ENCODE measurements at regions not wholly inside any gene's neighbourhood (a gene's known extent, or its start where the extent isn't known, plus 50 kb on each side); places are given as distances from the start of the nearest gene placed in this dataset.
"Not testable (repeated sequence)": the region's sequence is repeated elsewhere in the genome, so short reads cannot be mapped to it uniquely, and the experiment has no call there.

GRCh38 chr15:61336026-61336638, 107.0 kb upstream of the RORA start:
- Histone ChIP-seq H3K4me1 (ENCODE audit: control insufficient read depth in 5 of 5, insufficient read depth in 5 of 5, low read length in 5 of 5) (no peaks in the 10 kb centered on the region), H3K27ac (ENCODE audit: low read depth in 1 of 2, low read length in 1 of 2) (no peak overlapping the region), H3K9me3 (ENCODE audit: control insufficient read depth in 4 of 4, insufficient read depth in 3 of 4, low read length in 3 of 4) (peaks cover 0 to 8% (median 0%) of the 10 kb centered on the region in 4 donors), H3K27me3 (ENCODE audit: control insufficient read depth in 3 of 3, insufficient read depth in 3 of 3, low read length in 2 of 3) (no peaks in the 10 kb centered on the region), H3K4me3 (no peak overlapping the region), H3K9ac (ENCODE audit: insufficient read depth in 1 of 2, low read length in 2 of 2) (no peak overlapping the region), H3K36me3 (ENCODE audit: control insufficient read depth in 4 of 4, insufficient read depth in 4 of 4, low read length in 4 of 4) (no peaks in the 10 kb centered on the region)
- ATAC-seq (ENCODE audit: insufficient read depth, low FRiP score), result no peak
- no peak for TF ChIP-seq CTCF (IDR thresholded peaks at IDR 0.05; ENCODE audit: control extremely low read depth, extremely low read depth)
- DNase-seq, result peak in 1 of 3 donors; percentile 60
- WGBS, 2 donors, result 75 to 88% methylated on average over 3 of the region's 3 CpGs

- not testable (repeated sequence) for H3K9me3 ChIP-seq (ENCODE audit: control insufficient read depth in 4 of 4, insufficient read depth in 3 of 4, low read length in 3 of 4); ATAC-seq (ENCODE audit: insufficient read depth, low FRiP score); H3K27ac ChIP-seq (ENCODE audit: low read depth in 1 of 2, low read length in 1 of 2); H3K4me3 ChIP-seq; H3K27me3 ChIP-seq (ENCODE audit: control insufficient read depth in 3 of 3, insufficient read depth in 3 of 3, low read length in 2 of 3); H3K36me3 ChIP-seq (ENCODE audit: control insufficient read depth in 4 of 4, insufficient read depth in 4 of 4, low read length in 4 of 4); H3K4me1 ChIP-seq (ENCODE audit: control insufficient read depth in 5 of 5, insufficient read depth in 5 of 5, low read length in 5 of 5); DNase-seq; H3K9ac ChIP-seq (ENCODE audit: insufficient read depth in 1 of 2, low read length in 2 of 2)
- 93 to 95% methylated on average over 5 of the region's 5 CpGs for WGBS, 2 donors
Observed at GRCh38 chr15:61334714-61335113, 105.6 kb upstream of the RORA start.

GRCh38 chr15:61331019-61331418, 101.9 kb upstream of the RORA start:
- Histone ChIP-seq H3K4me3 (no peak overlapping the region), H3K27me3 (ENCODE audit: control insufficient read depth in 3 of 3, insufficient read depth in 3 of 3, low read length in 2 of 3) (peaks cover 0 to 2% (median 0%) of the 10 kb centered on the region in 3 donors), H3K4me1 (ENCODE audit: control insufficient read depth in 5 of 5, insufficient read depth in 5 of 5, low read length in 5 of 5) (peaks cover 0 to 8% (median 0%) of the 10 kb centered on the region in 5 donors), H3K9ac (ENCODE audit: insufficient read depth in 1 of 2, low read length in 2 of 2) (no peak overlapping the region), H3K36me3 (ENCODE audit: control insufficient read depth in 4 of 4, insufficient read depth in 4 of 4, low read length in 4 of 4) (no peaks in the 10 kb centered on the region), H3K27ac (ENCODE audit: low read depth in 1 of 2, low read length in 1 of 2) (no peak overlapping the region), H3K9me3 (ENCODE audit: control insufficient read depth in 4 of 4, insufficient read depth in 3 of 4, low read length in 3 of 4) (peaks cover 0 to 11% (median 0%) of the 10 kb centered on the region in 4 donors)
- ATAC-seq (ENCODE audit: insufficient read depth, low FRiP score), result no peak
- 84 to 85% methylated on average over 3 of the region's 3 CpGs for WGBS, 2 donors
- no peak for TF ChIP-seq CTCF (IDR thresholded peaks at IDR 0.05; ENCODE audit: control extremely low read depth, extremely low read depth)
- no peak for DNase-seq

- 46 to 55% methylated on average over 8 of the region's 8 CpGs for WGBS, 2 donors
- no peaks in the 10 kb centered on the region for H3K36me3 ChIP-seq (ENCODE audit: control insufficient read depth in 4 of 4, insufficient read depth in 4 of 4, low read length in 4 of 4)
- peak; percentile 11 for ATAC-seq (ENCODE audit: insufficient read depth, low FRiP score)
- peaks cover 0 to 8% (median 0%) of the 10 kb centered on the region in 5 donors for H3K4me1 ChIP-seq (ENCODE audit: control insufficient read depth in 5 of 5, insufficient read depth in 5 of 5, low read length in 5 of 5)
- TF ChIP-seq CTCF (IDR thresholded peaks at IDR 0.05; ENCODE audit: control extremely low read depth, extremely low read depth), result no peak
- no peak overlapping the region for H3K27ac ChIP-seq (ENCODE audit: low read depth in 1 of 2, low read length in 1 of 2)
- no peak overlapping the region for H3K9ac ChIP-seq (ENCODE audit: insufficient read depth in 1 of 2, low read length in 2 of 2)
- peaks cover 0 to 6% (median 1%) of the 10 kb centered on the region in 4 donors for H3K9me3 ChIP-seq (ENCODE audit: control insufficient read depth in 4 of 4, insufficient read depth in 3 of 4, low read length in 3 of 4)
- DNase-seq, result peak; percentile 16 to 68 (median 50)
- H3K4me3 ChIP-seq, result no peak overlapping the region
- H3K27me3 ChIP-seq (ENCODE audit: control insufficient read depth in 3 of 3, insufficient read depth in 3 of 3, low read length in 2 of 3), result peaks cover 0 to 2% (median 0%) of the 10 kb centered on the region in 3 donors
Observed at GRCh38 chr15:61327019-61327631, 98.0 kb upstream of the RORA start.

Data from lung (tissue), 11 donors.